Neural progenitor cell (in vitro differentiated cells): ENCODE measurements at regions not wholly inside any gene's neighbourhood (a gene's known extent, or its start where the extent isn't known, plus 50 kb on each side); places are given as distances from the start of the nearest gene placed in this dataset.
"Not testable (repeated sequence)": the region's sequence is repeated elsewhere in the genome, so short reads cannot be mapped to it uniquely, and the experiment has no call there.

Source experiments
- DNase-seq: peaks from one replicate; pipeline ENCODE4 v3.0.0-alpha.2; 2016; ENCODE audit warnings: low spot score
- H2AFZ ChIP-seq: fragments of 200-600 bp; sonication (generic); replicated peaks from 2 replicates; pipeline ENCODE4 v1.6.1; 2016; ENCODE audit warnings: antibody characterized with exemption
- H3F3A ChIP-seq: fragments of 200-600 bp; sonication (generic); 2 replicates; pipeline ENCODE4 v1.6.1; 2016; ENCODE audit warnings: antibody characterized with exemption, low read depth
- H3K27ac ChIP-seq: fragments of 200-600 bp; sonication (generic); 2 replicates; pipeline ENCODE4 v1.5.1; 2016; ENCODE audit warnings: mild to moderate bottlenecking
- H3K27me3 ChIP-seq: fragments of 200-600 bp; sonication (generic); 2 replicates; pipeline ENCODE4 v1.6.1; 2016; ENCODE audit warnings: mild to moderate bottlenecking, moderate library complexity
- H3K36me3 ChIP-seq: fragments of 200-600 bp; sonication (generic); 2 replicates; pipeline ENCODE4 v1.5.1; 2016
- H3K4me1 ChIP-seq: fragments of 200-600 bp; sonication (generic); 2 replicates; pipeline ENCODE4 v1.6.1; 2016; ENCODE audit warnings: mixed run types
- H3K4me2 ChIP-seq: fragments of 200-600 bp; sonication (generic); 2 replicates; pipeline ENCODE4 v1.6.1; 2016
- H3K4me3 ChIP-seq: fragments of 200-600 bp; sonication (generic); 2 replicates; pipeline ENCODE4 v1.5.1; 2016
- H3K79me2 ChIP-seq: fragments of 200-600 bp; sonication (generic); 2 replicates; pipeline ENCODE4 v1.6.1; 2016; ENCODE audit warnings: low read depth
- H3K9ac ChIP-seq: fragments of 200-600 bp; sonication (generic); 2 replicates; pipeline ENCODE4 v1.6.1; 2016
- H3K9me3 ChIP-seq: fragments of 200-600 bp; sonication (generic); 2 replicates; pipeline ENCODE4 v1.5.1; 2016; ENCODE audit warnings: low read depth
- H4K20me1 ChIP-seq: fragments of 200-600 bp; sonication (generic); 2 replicates; pipeline ENCODE4 v1.6.1; 2016; ENCODE audit warnings: low read depth
- H3K27ac Mint-ChIP-seq: 3 replicates; pipeline ENCODE4 v1.8.0; 2021; ENCODE audit warnings: mixed read lengths
- H3K27me3 Mint-ChIP-seq: 2 replicates; pipeline ENCODE4 v1.8.0; 2022; ENCODE audit warnings: low read depth, mild to moderate bottlenecking, inconsistent platforms, moderate library complexity, mixed read lengths; ENCODE audit not compliant: insufficient read depth
- H3K36me3 Mint-ChIP-seq: 3 replicates; pipeline ENCODE4 v1.8.0; 2021; ENCODE audit warnings: mixed read lengths
- H3K4me1 Mint-ChIP-seq: 3 replicates; pipeline ENCODE4 v1.8.0; 2021; ENCODE audit warnings: mixed read lengths
- H3K4me3 Mint-ChIP-seq: 3 replicates; pipeline ENCODE4 v1.8.0; 2021; ENCODE audit warnings: mild to moderate bottlenecking, moderate library complexity, mixed read lengths
- H3K9me3 Mint-ChIP-seq: 3 replicates; pipeline ENCODE4 v1.8.0; 2020; ENCODE audit warnings: mixed read lengths
- CTCF ChIP-seq: fragments of 200-600 bp; sonication (generic); IDR thresholded peaks from 2 replicates; pipeline ENCODE4 v1.5.1; 2017; ENCODE audit warnings: antibody characterized with exemption, mild to moderate bottlenecking
- EZH2 ChIP-seq: fragments of 200-600 bp; sonication (generic); IDR thresholded peaks from 2 replicates; pipeline ENCODE4 v1.6.1; 2017; ENCODE audit warnings: antibody characterized with exemption, mild to moderate bottlenecking, moderate library complexity
- EZH2phosphoT487 ChIP-seq: fragments of 200-600 bp; sonication (generic); IDR thresholded peaks from 2 replicates; pipeline ENCODE4 v1.6.1; 2017; ENCODE audit warnings: antibody characterized with exemption

DNA sequence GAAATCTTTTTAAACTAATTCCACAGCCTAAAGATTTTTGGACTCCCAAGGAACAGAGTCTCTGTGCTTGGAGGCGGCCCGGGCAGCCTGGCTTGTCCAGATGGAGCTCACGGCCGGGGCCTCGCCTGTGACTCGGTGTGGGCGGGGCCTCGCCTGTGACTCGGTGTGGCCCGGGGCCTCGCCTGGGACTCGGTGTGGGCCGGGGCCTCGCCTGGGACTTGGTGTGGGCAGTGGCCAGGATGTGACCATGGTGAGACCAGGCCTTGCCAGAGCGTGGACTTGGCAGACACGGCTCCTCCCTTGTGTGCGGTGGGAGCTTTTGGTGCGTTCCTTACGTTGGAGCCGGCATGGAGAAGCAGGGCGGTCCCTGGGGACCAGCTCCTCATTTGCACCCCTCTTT lies 92.3 kb downstream of the METRNL start:
- H3K27ac ChIP-seq = no peak overlapping the region
- Mint-ChIP-seq H3K27ac (peak overlapping the region; percentile 57), H3K36me3 (no peaks in the 10 kb centered on the region), H3K9me3 (peaks cover 2% of the 10 kb centered on the region), H3K27me3 (peaks cover 2% of the 10 kb centered on the region), H3K4me1 (peaks cover 18% of the 10 kb centered on the region), H3K4me3 (no peak overlapping the region)
- no peak overlapping the region for H3K9ac ChIP-seq
- H3K9me3 ChIP-seq = no peaks in the 10 kb centered on the region
- H3K36me3 ChIP-seq = no peaks in the 10 kb centered on the region
- H3K4me3 ChIP-seq = no peak overlapping the region
- no peaks in the 10 kb centered on the region for H4K20me1 ChIP-seq
- H2AFZ ChIP-seq = no peak overlapping the region
- TF ChIP-seq EZH2 = no peak
- no peak for TF ChIP-seq EZH2phosphoT487
- H3K79me2 ChIP-seq = no peaks in the 10 kb centered on the region
- H3K4me1 ChIP-seq = peaks cover 17% of the 10 kb centered on the region
- peak; percentile 19 for DNase-seq
- no peaks in the 10 kb centered on the region for H3K27me3 ChIP-seq
- H3F3A ChIP-seq = no peaks in the 10 kb centered on the region
- H3K4me2 ChIP-seq = no peak overlapping the region

DNA sequence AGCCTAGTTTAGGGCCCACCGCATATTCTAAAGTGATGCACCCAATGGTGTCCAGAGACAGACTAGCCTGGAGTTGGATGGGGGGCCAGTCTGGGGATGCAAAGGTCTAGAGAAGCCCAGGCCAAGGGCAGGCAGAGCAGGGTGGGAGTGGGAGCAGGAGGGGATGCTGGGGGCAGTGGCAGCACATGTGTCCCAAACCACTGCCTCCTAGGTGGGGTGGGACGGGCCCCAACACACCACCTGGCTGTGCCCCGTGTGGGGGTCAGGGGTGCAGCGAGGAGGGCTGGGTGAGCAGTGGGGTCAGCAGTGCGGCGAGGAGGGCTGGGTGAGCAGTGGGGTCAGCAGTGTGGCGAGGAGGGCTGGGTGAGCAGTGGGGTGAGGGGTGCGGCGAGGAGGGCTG lies 92.7 kb downstream of the METRNL start:
- not testable (repeated sequence) for H3K27me3 Mint-ChIP-seq, H2AFZ ChIP-seq, H3K27ac Mint-ChIP-seq, H3K79me2 ChIP-seq, H3K36me3 ChIP-seq, H3K9ac ChIP-seq, H3K4me3 ChIP-seq, H3K36me3 Mint-ChIP-seq, H3K4me3 Mint-ChIP-seq, H3K9me3 Mint-ChIP-seq, DNase-seq, H3K27ac ChIP-seq, H4K20me1 ChIP-seq, H3K27me3 ChIP-seq, H3K4me2 ChIP-seq, H3K9me3 ChIP-seq, H3F3A ChIP-seq
- peaks cover 18% of the 10 kb centered on the region for H3K4me1 Mint-ChIP-seq
- H3K4me1 ChIP-seq = peaks cover 17% of the 10 kb centered on the region

DNA sequence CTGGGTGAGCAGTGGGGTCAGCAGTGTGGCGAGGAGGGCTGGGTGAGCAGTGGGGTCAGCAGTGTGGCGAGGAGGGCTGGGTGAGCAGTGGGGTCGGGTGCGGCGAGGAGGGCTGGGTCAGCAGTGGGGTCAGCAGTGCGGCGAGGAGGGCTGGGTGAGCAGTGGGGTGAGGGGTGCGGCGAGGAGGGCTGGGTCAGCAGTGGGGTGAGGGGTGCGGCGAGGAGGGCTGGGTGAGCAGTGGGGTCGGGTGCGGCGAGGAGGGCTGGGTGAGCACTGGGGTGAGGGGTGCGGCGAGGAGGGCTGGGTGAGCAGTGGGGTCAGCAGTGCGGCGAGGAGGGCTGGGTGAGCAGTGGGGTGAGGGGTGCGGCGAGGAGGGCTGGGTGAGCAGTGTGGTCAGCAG lies 93.2 kb downstream of the METRNL start:
- H3K36me3 Mint-ChIP-seq, DNase-seq, H4K20me1 ChIP-seq, H3K4me3 ChIP-seq, H3K27ac Mint-ChIP-seq, H2AFZ ChIP-seq, H3K27ac ChIP-seq, H3K36me3 ChIP-seq, H3K79me2 ChIP-seq, H3K27me3 Mint-ChIP-seq, H3K9me3 ChIP-seq, H3K9me3 Mint-ChIP-seq, H3K9ac ChIP-seq, H3K4me2 ChIP-seq, H3K27me3 ChIP-seq, H3K4me3 Mint-ChIP-seq, H3F3A ChIP-seq: not testable (repeated sequence)
- H3K4me1 Mint-ChIP-seq = peaks cover 18% of the 10 kb centered on the region
- peaks cover 17% of the 10 kb centered on the region for H3K4me1 ChIP-seq

DNA sequence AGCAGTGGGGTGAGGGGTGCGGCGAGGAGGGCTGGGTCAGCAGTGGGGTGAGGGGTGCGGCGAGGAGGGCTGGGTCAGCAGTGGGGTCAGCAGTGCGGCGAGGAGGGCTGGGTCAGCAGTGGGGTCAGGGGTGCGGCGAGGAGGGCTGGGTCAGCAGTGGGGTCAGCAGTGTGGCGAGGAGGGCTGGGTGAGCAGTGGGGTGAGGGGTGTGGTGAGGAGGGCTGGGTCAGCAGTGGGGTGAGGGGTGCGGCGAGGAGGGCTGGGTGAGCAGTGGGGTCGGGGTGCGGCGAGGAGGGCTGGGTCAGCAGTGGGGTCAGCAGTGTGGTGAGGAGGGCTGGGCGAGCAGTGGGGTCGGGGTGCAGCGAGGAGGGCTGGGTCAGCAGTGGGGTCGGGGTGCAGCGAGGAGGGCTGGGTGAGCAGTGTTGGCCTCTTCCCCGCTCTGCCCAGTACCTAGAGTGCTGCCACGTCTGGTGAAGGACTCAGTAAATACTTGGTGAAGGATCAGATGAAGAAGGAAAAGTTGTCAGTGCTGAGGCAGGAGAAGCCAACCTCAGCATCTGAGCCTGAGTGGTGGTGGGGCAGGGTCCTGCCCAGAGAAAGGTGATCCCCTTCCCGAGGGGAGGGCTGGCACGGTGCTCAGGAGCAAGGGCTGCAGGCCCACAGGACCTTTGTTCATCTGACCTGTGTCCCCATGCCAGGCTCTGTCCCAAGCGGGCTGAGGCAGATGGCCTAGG lies 93.9 kb downstream of the METRNL start:
- not testable (repeated sequence) for H4K20me1 ChIP-seq, H3K36me3 Mint-ChIP-seq, H3K9me3 Mint-ChIP-seq, H3K27me3 Mint-ChIP-seq, H3K4me2 ChIP-seq, H3K4me3 Mint-ChIP-seq, DNase-seq, H3K9ac ChIP-seq, H3K27ac Mint-ChIP-seq, H2AFZ ChIP-seq, H3K36me3 ChIP-seq, H3K27ac ChIP-seq, H3F3A ChIP-seq, H3K4me3 ChIP-seq, H3K9me3 ChIP-seq, H3K79me2 ChIP-seq, H3K27me3 ChIP-seq
- peaks cover 18% of the 10 kb centered on the region for H3K4me1 Mint-ChIP-seq
- H3K4me1 ChIP-seq = peaks cover 17% of the 10 kb centered on the region

GRCh38 chr17:83173914-83174361 lies 94.5 kb downstream of the METRNL start:
- Histone ChIP-seq H3K27me3 (no peaks in the 10 kb centered on the region), H2AFZ (peak overlapping the region; percentile 50), H3F3A (no peaks in the 10 kb centered on the region), H4K20me1 (no peaks in the 10 kb centered on the region), H3K4me1 (peaks cover 17% of the 10 kb centered on the region), H3K4me2 (no peak overlapping the region), H3K79me2 (no peaks in the 10 kb centered on the region), H3K9ac (no peak overlapping the region), H3K9me3 (no peaks in the 10 kb centered on the region), H3K27ac (no peak overlapping the region), H3K4me3 (no peak overlapping the region), H3K36me3 (no peaks in the 10 kb centered on the region)
- no peaks in the 10 kb centered on the region for H3K36me3 Mint-ChIP-seq
- no peak overlapping the region for H3K4me3 Mint-ChIP-seq
- TF ChIP-seq EZH2 = no peak
- TF ChIP-seq EZH2phosphoT487 = no peak
- TF ChIP-seq CTCF = no peak
- H3K4me1 Mint-ChIP-seq = peaks cover 18% of the 10 kb centered on the region
- peaks cover 8% of the 10 kb centered on the region for H3K27me3 Mint-ChIP-seq
- no peak for DNase-seq
- peak overlapping the region; percentile 60 for H3K27ac Mint-ChIP-seq
- peaks cover 2% of the 10 kb centered on the region for H3K9me3 Mint-ChIP-seq
